Upper lobe of left lung (tissue), 6 donors: ENCODE measurements at regions not wholly inside any gene's neighbourhood (a gene's known extent, or its start where the extent isn't known, plus 50 kb on each side); places are given as distances from the start of the nearest gene placed in this dataset.

Experiments
- ATAC-seq, 2 donors: fragments of 200-7000 bp; cut with Tn5 transposase; one replicate each; pipeline ENCODE4 v1.9.1; 2022; ENCODE audit warnings: mild to moderate bottlenecking in 2 of 2, moderate library complexity in 2 of 2; ENCODE audit not compliant: low FRiP score in 2 of 2
- DNase-seq, 2 donors: peaks; one replicate each; pipeline ENCODE4 v3.0.0-alpha.2; 2019 to 2020
- H3K27ac ChIP-seq, 4 donors: fragments of 200-600 bp; sonication (generic); one replicate each; pipeline ENCODE4 v1.5.1; 2016 to 2019
- H3K27me3 ChIP-seq, 4 donors: fragments of 200-600 bp; sonication (generic); one replicate each; pipeline ENCODE4 v1.5.1; 2017 to 2019
- H3K36me3 ChIP-seq, 4 donors: fragments of 200-600 bp; sonication (generic); one replicate each; pipeline ENCODE4 v1.5.1; 2016 to 2019
- H3K4me1 ChIP-seq, 4 donors: fragments of 200-600 bp; sonication (generic); one replicate each; pipeline ENCODE4 v1.5.1; 2018 to 2019
- H3K4me3 ChIP-seq, 4 donors: fragments of 200-600 bp; sonication (generic); one replicate each; pipeline ENCODE4 v1.5.1; 2017 to 2019; ENCODE audit warnings: mild to moderate bottlenecking in 2 of 4, moderate library complexity in 1 of 4
- H3K9me3 ChIP-seq, 4 donors: fragments of 200-600 bp; sonication (generic); one replicate each; pipeline ENCODE4 v1.5.1; 2018 to 2019
- EP300 ChIP-seq, 4 donors: sonication (generic); formaldehyde crosslinking; IDR thresholded peaks; one replicate each; pipeline ENCODE4 v1.5.1; 2017; ENCODE audit warnings: antibody characterized with exemption in 4 of 4, control low read depth in 2 of 4
- POLR2A ChIP-seq, 4 donors: fragments of 450-650 bp; IDR thresholded peaks; one replicate each; pipeline ENCODE4 v1.5.1; 2016 to 2017; ENCODE audit warnings: antibody characterized with exemption in 4 of 4, mild to moderate bottlenecking in 2 of 4
- POLR2AphosphoS5 ChIP-seq, 2 donors: sonication (generic); formaldehyde crosslinking; IDR thresholded peaks; one replicate each; pipeline ENCODE4 v1.5.1; 2017; ENCODE audit warnings: antibody characterized with exemption in 2 of 2
- WGBS, 2 donors: methylation state at CpG; one replicate each; pipeline ENCODE4 v1.1.5; 2017 to 2018; 5-methylcytosine and 5-hydroxymethylcytosine counted together
- TF ChIP-seq, protein P1 (sequence below), 6 experiments: fragments of 450-650 bp in 4 of 6; fragments of 200-600 bp in 2 of 6; sonication (generic) in 2 of 6; IDR thresholded peaks; one replicate each; pipeline ENCODE4 v1.5.1; 2016 to 2019; ENCODE audit warnings: antibody characterized with exemption in 6 of 6
- donor health status: DM: no; HTN: no; CAD: no; lungs with moderate emphysema.
- donor health status: DM: no; HTN: yes; CAD: no; lungs with severe emphysema.

DNA sequence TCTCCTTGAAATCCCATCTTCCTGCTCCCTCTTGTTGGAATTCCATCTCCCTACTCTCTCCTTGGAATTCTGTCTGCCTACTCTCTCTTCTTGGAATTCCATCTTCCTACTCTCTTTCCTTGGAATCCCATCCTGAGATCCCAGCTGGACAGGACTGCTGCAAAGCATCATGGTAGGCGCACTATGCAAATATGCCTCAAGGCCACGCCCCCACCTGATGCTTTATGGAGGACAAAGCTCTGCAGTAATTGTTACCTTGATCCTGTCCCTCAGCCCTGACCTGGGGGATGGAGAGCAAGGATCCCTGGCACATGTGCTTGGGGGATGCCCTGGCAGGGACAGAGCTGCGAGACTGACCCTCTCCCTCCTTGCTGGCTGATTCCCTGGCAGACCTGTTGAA, 185.6 kb downstream of the TBX5 start:
- TF ChIP-seq POLR2A (IDR thresholded peaks at IDR 0.05) (no peak), POLR2AphosphoS5 (IDR thresholded peaks at IDR 0.05) (no peak), EP300 (IDR thresholded peaks at IDR 0.05) (no peak)
- TF ChIP-seq, protein P1, sequence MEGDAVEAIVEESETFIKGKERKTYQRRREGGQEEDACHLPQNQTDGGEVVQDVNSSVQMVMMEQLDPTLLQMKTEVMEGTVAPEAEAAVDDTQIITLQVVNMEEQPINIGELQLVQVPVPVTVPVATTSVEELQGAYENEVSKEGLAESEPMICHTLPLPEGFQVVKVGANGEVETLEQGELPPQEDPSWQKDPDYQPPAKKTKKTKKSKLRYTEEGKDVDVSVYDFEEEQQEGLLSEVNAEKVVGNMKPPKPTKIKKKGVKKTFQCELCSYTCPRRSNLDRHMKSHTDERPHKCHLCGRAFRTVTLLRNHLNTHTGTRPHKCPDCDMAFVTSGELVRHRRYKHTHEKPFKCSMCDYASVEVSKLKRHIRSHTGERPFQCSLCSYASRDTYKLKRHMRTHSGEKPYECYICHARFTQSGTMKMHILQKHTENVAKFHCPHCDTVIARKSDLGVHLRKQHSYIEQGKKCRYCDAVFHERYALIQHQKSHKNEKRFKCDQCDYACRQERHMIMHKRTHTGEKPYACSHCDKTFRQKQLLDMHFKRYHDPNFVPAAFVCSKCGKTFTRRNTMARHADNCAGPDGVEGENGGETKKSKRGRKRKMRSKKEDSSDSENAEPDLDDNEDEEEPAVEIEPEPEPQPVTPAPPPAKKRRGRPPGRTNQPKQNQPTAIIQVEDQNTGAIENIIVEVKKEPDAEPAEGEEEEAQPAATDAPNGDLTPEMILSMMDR (IDR thresholded peaks at IDR 0.05), result no peak
- 67 to 82% methylated on average over 3 of the region's 3 CpGs for WGBS, 2 donors
- Histone ChIP-seq H3K36me3 (no peaks in the 10 kb centered on the region), H3K4me1 (no peaks in the 10 kb centered on the region), H3K9me3 (no peaks in the 10 kb centered on the region), H3K27me3 (no peaks in the 10 kb centered on the region), H3K27ac (no peak overlapping the region), H3K4me3 (no peak overlapping the region)
- no peak for DNase-seq
- ATAC-seq, result no peak

DNA sequence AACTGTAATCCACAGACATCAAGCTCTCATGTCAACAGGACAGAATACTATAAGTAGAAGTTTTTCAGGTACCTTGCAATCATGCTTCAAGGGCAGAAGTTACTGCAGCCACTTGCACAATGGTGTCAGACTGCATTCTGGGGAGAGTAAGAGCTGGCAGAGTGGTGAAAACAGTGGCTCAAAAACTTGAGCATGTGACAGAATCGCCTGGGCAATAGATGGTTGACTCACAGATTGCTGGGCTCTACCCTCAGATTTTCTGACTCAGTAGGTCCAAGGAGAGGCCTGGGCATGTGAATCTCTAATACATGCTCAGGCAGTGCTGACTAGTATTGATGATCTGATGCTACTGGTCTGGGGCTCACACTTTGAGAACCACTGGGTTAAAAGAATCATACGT, 187.8 kb downstream of the TBX5 start:
- no peaks in the 10 kb centered on the region for H3K36me3 ChIP-seq
- H3K27ac ChIP-seq, result no peak overlapping the region
- no peaks in the 10 kb centered on the region for H3K4me1 ChIP-seq
- H3K4me3 ChIP-seq, result no peak overlapping the region
- no peak for DNase-seq
- WGBS, 2 donors, result 82 to 89% methylated on average over 1 to 2 of the region's 2 CpGs
- no peaks in the 10 kb centered on the region for H3K27me3 ChIP-seq
- no peaks in the 10 kb centered on the region for H3K9me3 ChIP-seq
- no peak for TF ChIP-seq POLR2A (IDR thresholded peaks at IDR 0.05)
- TF ChIP-seq POLR2AphosphoS5 (IDR thresholded peaks at IDR 0.05), result no peak
- no peak for TF ChIP-seq EP300 (IDR thresholded peaks at IDR 0.05)
- TF ChIP-seq, protein P1 (IDR thresholded peaks at IDR 0.05), result no peak
- no peak for ATAC-seq

DNA sequence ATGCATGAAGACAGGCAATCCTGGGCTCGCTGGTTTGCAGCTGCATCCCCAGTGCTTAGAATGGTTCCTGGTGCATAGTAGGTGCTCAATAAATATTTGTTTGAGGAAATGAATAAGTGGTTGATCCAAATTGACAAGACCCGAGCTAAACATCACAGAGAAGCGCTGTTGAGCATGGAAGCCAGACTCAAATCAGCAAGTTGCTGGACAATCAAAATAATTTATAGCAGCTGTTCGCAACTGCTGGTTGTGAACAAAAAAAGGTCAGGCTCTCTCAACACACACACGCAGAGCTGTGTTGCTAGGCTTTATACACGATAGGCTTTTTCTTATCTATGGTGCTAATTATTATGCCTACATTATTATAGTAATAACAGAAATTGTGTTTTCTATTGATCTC, 190.2 kb downstream of the TBX5 start:
- no peak overlapping the region for H3K4me3 ChIP-seq
- no peak for TF ChIP-seq POLR2A (IDR thresholded peaks at IDR 0.05)
- TF ChIP-seq, protein P1 (IDR thresholded peaks at IDR 0.05), result no peak
- TF ChIP-seq POLR2AphosphoS5 (IDR thresholded peaks at IDR 0.05), result no peak
- no peak for TF ChIP-seq EP300 (IDR thresholded peaks at IDR 0.05)
- DNase-seq (no peak), ATAC-seq (no peak)
- no peaks in the 10 kb centered on the region for H3K9me3 ChIP-seq
- 55 to 69% methylated on average over 6 of the region's 6 CpGs for WGBS, 2 donors
- no peaks in the 10 kb centered on the region for H3K36me3 ChIP-seq
- H3K4me1 ChIP-seq, result no peaks in the 10 kb centered on the region
- no peaks in the 10 kb centered on the region for H3K27me3 ChIP-seq
- no peak overlapping the region for H3K27ac ChIP-seq

DNA sequence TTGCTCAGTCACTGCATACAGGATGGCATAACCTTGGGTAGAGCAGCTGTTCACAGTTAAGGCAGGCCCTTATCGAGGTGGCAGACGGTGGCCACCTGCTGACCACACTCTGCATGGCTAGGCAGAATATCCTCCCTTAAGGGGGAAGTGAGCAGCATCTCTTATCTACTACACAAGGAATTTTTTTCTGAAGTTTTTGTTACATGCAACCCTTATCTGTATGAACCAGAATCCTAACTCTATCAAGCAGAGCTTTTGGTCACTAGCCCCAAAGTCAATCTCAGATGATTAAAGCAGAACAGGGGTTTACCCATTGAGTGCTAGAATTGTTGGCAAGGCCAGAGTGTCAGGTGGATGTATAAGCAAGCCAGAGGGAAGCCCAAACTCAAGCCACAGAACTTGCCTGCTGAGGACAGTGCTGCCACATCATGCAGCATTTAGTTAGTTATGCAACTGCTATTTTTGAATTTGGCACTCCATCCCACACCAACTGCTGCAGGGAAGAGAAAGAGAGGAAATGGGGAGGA, 192.8 kb downstream of the TBX5 start:
- Histone ChIP-seq H3K27me3 (no peaks in the 10 kb centered on the region), H3K36me3 (no peaks in the 10 kb centered on the region), H3K9me3 (no peaks in the 10 kb centered on the region), H3K4me1 (no peaks in the 10 kb centered on the region), H3K27ac (no peak overlapping the region), H3K4me3 (no peak overlapping the region)
- WGBS, 2 donors, result 16 to 37% methylated on average over 2 of the region's 2 CpGs
- no peak for ATAC-seq
- no peak for DNase-seq
- TF ChIP-seq POLR2A (IDR thresholded peaks at IDR 0.05), result no peak
- TF ChIP-seq EP300 (IDR thresholded peaks at IDR 0.05), result no peak
- TF ChIP-seq, protein P1 (IDR thresholded peaks at IDR 0.05), result no peak
- TF ChIP-seq POLR2AphosphoS5 (IDR thresholded peaks at IDR 0.05), result no peak

DNA sequence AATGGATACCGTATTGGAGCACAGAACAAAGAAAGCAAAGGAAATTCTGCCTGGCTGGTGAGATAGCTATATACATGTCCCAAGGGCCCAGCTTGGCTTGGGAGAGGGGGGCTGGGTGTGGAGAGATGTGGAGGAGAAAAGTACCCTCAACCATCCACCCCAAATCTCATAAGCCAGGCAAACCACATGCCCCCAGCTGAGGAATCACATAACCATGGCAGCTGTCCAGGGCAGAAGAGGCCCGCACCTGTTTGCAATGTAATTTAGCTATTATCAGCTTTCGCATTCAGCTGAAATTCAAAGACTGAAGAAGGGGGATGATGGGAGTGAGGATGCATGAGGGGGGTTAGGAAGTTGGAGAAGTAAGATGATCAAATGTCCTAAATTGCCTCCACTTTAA, 196.1 kb downstream of the TBX5 start:
- no peak for ATAC-seq

More for the DNA sequence above, 196.1 kb downstream of the TBX5 start:
- Histone ChIP-seq H3K27me3 (no peaks in the 10 kb centered on the region), H3K4me1 (no peaks in the 10 kb centered on the region), H3K4me3 (no peak overlapping the region), H3K36me3 (no peaks in the 10 kb centered on the region), H3K9me3 (no peaks in the 10 kb centered on the region), H3K27ac (no peak overlapping the region)
- no peak for DNase-seq
- WGBS, 2 donors, result 79 to 91% methylated on average over 3 of the region's 3 CpGs
- TF ChIP-seq POLR2A (IDR thresholded peaks at IDR 0.05) (no peak), POLR2AphosphoS5 (IDR thresholded peaks at IDR 0.05) (no peak), EP300 (IDR thresholded peaks at IDR 0.05) (no peak)
- TF ChIP-seq, protein P1 (IDR thresholded peaks at IDR 0.05), result no peak
